Astrocyte of the cerebellum (primary cell): ENCODE measurements at regions not wholly inside any gene's neighbourhood (a gene's known extent, or its start where the extent isn't known, plus 50 kb on each side); places are given as distances from the start of the nearest gene placed in this dataset.

Experiments
- DNase-seq: peaks from one replicate; pipeline ENCODE4 v3.0.0-alpha.2; 2011; ENCODE audit warnings: low read depth
- H3K4me3 ChIP-seq: 2 replicates; pipeline ENCODE4 v1.5.1; 2011; ENCODE audit warnings: mild to moderate bottlenecking, low read depth, low read length, moderate library complexity
- in situ Hi-C: cut with HindIII; loops from 2 replicates; pipeline ENCODE4 v1.10.0; 2017; ENCODE audit warnings: low sequenced_read_pairs
- TF ChIP-seq, protein P1 (sequence below): IDR thresholded peaks from 2 replicates; pipeline ENCODE4 v1.5.1; 2012; ENCODE audit warnings: low read length, low read depth, moderate library complexity, mild to moderate bottlenecking; ENCODE audit errors: missing control alignments

DNA sequence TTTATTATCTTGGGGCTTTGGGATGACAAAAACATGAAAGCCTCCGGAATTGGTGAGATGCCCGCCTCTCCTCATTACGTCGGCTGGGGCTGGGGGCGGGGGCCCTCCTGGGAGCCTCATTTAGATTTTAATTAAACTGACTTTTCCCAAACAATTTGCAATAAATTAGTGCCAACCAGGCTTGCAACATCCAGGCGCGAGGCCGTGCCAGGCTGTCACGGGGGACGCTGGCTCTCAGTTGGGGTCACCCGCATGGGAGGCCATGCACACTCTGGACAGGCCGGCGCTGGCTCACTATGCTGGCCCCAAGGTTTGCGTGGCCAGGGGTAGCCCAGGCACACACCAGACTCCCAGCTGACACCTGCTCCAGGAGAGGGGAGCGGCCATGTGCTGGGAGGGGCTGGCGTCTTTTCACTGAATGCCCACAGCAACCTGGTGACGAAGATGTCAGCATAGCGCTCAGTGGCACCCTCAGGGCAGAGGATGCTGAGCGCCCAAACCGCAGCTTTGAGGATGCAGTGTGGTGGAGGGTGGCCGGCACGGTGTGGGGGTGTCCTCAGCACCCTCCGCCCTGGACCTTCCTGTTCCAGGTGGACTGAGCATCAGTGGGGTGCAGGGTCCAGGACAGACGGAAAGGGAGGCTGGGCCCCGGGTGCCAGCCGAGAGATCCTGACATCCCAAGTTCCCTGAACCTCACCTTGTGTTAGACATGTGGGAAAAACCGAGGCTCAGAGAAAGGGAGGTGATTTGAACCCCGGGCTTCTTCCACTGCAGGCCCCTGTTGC is 190.8 kb upstream of the C14orf180 start:
- in situ Hi-C loops, result no loop called here
- TF ChIP-seq, protein P1, sequence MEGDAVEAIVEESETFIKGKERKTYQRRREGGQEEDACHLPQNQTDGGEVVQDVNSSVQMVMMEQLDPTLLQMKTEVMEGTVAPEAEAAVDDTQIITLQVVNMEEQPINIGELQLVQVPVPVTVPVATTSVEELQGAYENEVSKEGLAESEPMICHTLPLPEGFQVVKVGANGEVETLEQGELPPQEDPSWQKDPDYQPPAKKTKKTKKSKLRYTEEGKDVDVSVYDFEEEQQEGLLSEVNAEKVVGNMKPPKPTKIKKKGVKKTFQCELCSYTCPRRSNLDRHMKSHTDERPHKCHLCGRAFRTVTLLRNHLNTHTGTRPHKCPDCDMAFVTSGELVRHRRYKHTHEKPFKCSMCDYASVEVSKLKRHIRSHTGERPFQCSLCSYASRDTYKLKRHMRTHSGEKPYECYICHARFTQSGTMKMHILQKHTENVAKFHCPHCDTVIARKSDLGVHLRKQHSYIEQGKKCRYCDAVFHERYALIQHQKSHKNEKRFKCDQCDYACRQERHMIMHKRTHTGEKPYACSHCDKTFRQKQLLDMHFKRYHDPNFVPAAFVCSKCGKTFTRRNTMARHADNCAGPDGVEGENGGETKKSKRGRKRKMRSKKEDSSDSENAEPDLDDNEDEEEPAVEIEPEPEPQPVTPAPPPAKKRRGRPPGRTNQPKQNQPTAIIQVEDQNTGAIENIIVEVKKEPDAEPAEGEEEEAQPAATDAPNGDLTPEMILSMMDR, result no peak
- no peak overlapping the region for H3K4me3 ChIP-seq
- DNase-seq, result no peak

DNA sequence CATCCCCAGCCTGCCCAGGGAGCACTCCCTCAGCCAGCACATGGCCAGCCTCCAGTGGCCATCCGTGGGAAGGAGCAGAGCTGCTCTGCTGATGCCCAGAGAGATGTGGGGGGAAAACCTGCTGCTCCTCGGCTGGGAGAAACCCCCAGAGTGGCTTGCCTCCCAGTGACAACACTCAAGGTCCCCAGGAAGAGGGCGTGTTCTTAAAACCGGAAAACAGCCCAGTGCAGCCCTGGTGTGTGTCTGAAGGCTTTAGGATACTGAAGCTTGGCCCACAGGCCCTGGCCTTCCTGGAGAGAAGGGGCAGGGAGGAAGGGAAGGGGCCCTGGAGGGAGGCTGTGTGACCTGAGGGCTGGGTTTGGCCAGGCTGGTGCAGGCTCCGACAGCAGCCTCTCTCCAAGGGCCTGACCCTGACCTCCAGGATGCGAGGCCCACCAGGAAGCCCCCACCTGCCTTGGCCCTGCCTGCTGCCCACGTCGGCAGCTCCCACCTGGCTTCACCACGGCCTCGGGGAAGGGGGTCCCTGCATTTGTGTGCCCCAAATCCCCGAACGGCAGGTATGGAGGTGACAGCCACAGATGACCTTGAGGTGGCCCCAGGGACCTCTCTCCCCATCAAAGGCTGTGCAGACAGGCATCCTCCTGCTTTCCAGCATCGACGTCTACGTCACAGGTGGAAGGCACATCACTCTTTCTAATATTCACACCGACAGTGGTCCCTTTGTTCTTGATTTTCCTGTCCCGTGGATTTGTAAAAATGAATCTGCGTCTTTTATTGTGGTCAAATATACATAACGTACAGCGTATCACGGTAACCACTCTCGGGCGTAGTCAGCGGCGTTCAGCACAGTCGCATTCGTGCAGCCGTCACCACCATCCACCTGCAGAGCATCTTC is 190.0 kb upstream of the C14orf180 start:
- H3K4me3 ChIP-seq, result no peak overlapping the region
- in situ Hi-C loops, result no loop called here
- TF ChIP-seq, protein P1, result no peak
- DNase-seq, result no peak

DNA sequence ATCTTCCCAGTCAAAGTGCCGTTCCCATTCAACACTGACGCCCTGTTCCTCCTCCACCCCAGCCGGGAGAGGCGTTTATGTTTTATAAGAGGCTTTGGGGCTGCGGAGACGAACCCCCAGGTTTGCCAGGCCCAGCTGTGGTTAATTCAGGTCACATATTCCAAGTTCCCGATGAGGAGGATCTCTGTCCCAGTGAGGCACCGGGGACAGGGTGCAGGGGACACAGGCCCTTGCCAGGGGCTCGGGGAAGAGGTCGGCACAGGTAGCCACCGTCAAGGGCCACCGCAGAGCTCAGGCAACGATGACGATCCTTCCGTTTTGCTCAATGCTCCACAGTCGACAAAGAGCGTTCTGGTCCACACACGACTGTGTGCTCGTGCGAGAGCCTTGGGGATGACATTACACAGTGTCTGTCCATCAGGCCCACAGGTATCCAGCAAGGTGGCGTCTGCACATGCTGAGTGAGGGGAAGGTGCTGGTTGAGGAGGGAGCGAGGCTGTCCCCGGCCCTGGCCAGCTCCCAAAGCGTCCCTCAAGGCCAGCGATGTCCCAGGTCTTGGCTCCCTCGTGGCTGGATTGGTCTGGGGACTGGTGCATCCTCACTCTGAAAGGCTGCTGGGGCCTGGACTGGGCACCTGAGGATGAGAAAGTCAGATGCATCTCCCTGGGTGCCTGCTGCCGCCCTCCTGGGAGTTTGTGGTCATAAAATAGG is 189.2 kb upstream of the C14orf180 start:
- TF ChIP-seq, protein P1, result no peak
- in situ Hi-C loops, result no loop called here
- DNase-seq, result no peak
- no peak overlapping the region for H3K4me3 ChIP-seq

DNA sequence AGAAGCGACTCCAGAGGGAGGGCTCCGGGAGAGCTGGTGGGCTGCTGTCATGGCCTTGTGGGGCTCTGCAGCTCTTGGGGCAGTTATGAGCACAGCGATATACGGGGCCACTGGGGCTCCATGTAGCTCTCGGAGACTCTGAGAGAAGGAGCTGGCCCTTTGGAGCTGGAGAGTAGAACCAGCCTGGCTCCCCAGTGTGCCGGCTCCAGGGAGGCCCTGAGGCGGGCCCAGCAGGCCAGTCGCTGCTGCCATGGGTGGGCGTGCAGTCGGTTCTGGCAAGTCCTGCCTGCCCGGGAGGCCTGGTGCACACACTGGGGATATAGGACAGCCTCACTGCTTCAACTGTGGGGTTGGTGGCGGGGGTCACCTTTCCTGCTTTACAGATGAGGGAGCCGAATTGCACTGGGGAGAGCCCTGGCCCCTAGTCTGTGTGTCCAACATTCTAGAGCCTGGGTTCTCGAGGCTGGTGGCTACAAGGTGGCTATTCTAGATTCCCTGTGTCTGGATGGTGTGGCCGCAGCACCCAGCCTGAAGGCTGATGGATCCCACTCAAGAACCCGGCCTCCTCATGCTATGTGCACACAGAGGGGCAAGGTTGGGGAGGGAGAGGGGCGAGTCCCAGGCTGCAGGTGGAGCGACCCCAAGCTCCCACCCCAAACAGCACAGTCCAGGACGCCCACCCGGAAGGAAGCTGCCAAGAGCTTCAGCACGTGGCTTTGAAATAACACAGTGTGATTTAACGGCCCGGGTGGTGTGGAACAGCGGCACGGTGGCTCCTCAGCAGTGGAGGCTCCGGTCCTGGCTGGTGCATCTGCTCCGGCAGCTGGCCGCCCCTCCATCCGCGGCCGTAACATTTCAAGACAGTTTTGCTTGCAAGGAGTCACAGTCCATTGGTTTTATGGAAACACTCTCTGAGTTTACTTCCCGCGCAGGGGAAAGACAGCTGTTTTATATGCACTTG is 188.3 kb upstream of the C14orf180 start:
- H3K4me3 ChIP-seq, result no peak overlapping the region
- TF ChIP-seq, protein P1, result no peak
- in situ Hi-C loops, result no loop called here
- no peak for DNase-seq

DNA sequence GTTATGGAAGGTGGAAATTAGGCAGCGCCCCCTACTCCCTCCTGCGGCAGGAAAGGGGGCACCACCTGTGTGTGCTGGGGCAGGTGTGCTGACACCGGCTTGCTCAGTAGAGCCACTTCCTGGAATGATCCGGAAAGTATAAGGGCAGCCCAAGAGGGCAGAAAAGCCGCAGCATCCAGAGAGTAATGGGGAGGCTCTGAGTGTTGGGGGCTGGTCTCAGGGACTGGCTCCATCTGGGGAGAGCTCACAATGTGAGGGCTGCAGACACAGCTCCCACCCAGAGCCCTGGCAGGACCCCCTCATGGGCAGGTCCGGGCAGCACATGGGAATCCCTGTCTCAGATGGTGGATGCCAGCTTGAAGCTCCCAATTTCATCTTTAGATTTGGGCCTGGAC is 187.6 kb upstream of the C14orf180 start:
- DNase-seq, result no peak
- in situ Hi-C loops, result no loop called here
- H3K4me3 ChIP-seq, result no peak overlapping the region
- TF ChIP-seq, protein P1, result no peak
